Neural progenitor cell (in vitro differentiated cells): ENCODE measurements at regions not wholly inside any gene's neighbourhood (a gene's known extent, or its start where the extent isn't known, plus 50 kb on each side); places are given as distances from the start of the nearest gene placed in this dataset.
A peak's percentile ranks its signal among the peaks of the same experiment; 100 is the strongest.

ENCODE experiments used
- DNase-seq: peaks from one replicate; pipeline ENCODE4 v3.0.0-alpha.2; 2016; ENCODE audit warnings: low spot score
- H2AFZ ChIP-seq: fragments of 200-600 bp; sonication (generic); replicated peaks from 2 replicates; pipeline ENCODE4 v1.6.1; 2016; ENCODE audit warnings: antibody characterized with exemption
- H3F3A ChIP-seq: fragments of 200-600 bp; sonication (generic); 2 replicates; pipeline ENCODE4 v1.6.1; 2016; ENCODE audit warnings: antibody characterized with exemption, low read depth
- H3K27ac ChIP-seq: fragments of 200-600 bp; sonication (generic); 2 replicates; pipeline ENCODE4 v1.5.1; 2016; ENCODE audit warnings: mild to moderate bottlenecking
- H3K27me3 ChIP-seq: fragments of 200-600 bp; sonication (generic); 2 replicates; pipeline ENCODE4 v1.6.1; 2016; ENCODE audit warnings: mild to moderate bottlenecking, moderate library complexity
- H3K36me3 ChIP-seq: fragments of 200-600 bp; sonication (generic); 2 replicates; pipeline ENCODE4 v1.5.1; 2016
- H3K4me1 ChIP-seq: fragments of 200-600 bp; sonication (generic); 2 replicates; pipeline ENCODE4 v1.6.1; 2016; ENCODE audit warnings: mixed run types
- H3K4me2 ChIP-seq: fragments of 200-600 bp; sonication (generic); 2 replicates; pipeline ENCODE4 v1.6.1; 2016
- H3K4me3 ChIP-seq: fragments of 200-600 bp; sonication (generic); 2 replicates; pipeline ENCODE4 v1.5.1; 2016
- H3K79me2 ChIP-seq: fragments of 200-600 bp; sonication (generic); 2 replicates; pipeline ENCODE4 v1.6.1; 2016; ENCODE audit warnings: low read depth
- H3K9ac ChIP-seq: fragments of 200-600 bp; sonication (generic); 2 replicates; pipeline ENCODE4 v1.6.1; 2016
- H3K9me3 ChIP-seq: fragments of 200-600 bp; sonication (generic); 2 replicates; pipeline ENCODE4 v1.5.1; 2016; ENCODE audit warnings: low read depth
- H4K20me1 ChIP-seq: fragments of 200-600 bp; sonication (generic); 2 replicates; pipeline ENCODE4 v1.6.1; 2016; ENCODE audit warnings: low read depth
- H3K27ac Mint-ChIP-seq: 3 replicates; pipeline ENCODE4 v1.8.0; 2021; ENCODE audit warnings: mixed read lengths
- H3K27me3 Mint-ChIP-seq: 2 replicates; pipeline ENCODE4 v1.8.0; 2022; ENCODE audit warnings: low read depth, mild to moderate bottlenecking, inconsistent platforms, moderate library complexity, mixed read lengths; ENCODE audit not compliant: insufficient read depth
- H3K36me3 Mint-ChIP-seq: 3 replicates; pipeline ENCODE4 v1.8.0; 2021; ENCODE audit warnings: mixed read lengths
- H3K4me1 Mint-ChIP-seq: 3 replicates; pipeline ENCODE4 v1.8.0; 2021; ENCODE audit warnings: mixed read lengths
- H3K4me3 Mint-ChIP-seq: 3 replicates; pipeline ENCODE4 v1.8.0; 2021; ENCODE audit warnings: mild to moderate bottlenecking, moderate library complexity, mixed read lengths
- H3K9me3 Mint-ChIP-seq: 3 replicates; pipeline ENCODE4 v1.8.0; 2020; ENCODE audit warnings: mixed read lengths
- EZH2 ChIP-seq: fragments of 200-600 bp; sonication (generic); IDR thresholded peaks from 2 replicates; pipeline ENCODE4 v1.6.1; 2017; ENCODE audit warnings: antibody characterized with exemption, mild to moderate bottlenecking, moderate library complexity
- EZH2phosphoT487 ChIP-seq: fragments of 200-600 bp; sonication (generic); IDR thresholded peaks from 2 replicates; pipeline ENCODE4 v1.6.1; 2017; ENCODE audit warnings: antibody characterized with exemption
- TF ChIP-seq, protein P1 (sequence below): fragments of 200-600 bp; sonication (generic); IDR thresholded peaks from 2 replicates; pipeline ENCODE4 v1.5.1; 2017; ENCODE audit warnings: antibody characterized with exemption, mild to moderate bottlenecking

DNA sequence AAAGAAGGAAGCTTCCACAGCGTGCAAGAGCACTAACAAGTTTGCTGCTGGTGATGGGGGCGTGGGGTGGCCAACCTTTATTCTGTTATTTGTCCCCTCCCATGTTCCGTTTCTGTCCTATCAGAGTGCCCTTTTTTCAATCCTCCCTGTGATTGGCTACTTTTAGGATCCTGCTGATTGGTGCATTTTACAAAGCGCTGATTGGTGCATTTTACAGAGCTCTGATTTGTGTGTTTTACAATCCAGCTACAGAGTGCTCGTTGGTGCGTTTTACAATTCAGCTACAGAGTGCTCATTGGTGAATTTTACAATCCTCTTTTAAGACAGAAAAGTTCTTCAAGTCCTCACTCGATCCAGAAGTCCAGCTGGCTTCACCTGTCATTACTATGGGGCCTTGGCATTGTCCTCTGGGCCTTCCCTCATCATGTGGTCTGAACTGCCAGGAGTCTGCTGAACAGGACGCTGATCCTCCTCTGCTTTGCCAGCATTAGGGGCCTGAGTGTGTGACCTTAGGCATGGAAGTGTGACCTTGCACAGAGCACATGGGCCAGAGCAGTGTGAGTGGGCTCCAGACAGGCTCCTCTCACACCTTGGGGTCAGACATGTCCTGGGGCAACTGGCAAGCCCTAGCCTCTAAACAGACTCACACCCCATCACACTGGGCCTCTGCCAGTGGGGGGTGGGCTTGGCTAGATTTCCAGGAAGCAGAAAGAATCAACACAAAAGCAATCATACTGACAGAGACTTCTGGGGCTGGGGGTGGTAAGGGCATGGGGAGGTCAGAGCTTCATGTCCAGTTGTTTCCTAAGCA is 167.4 kb downstream of the PTPN20 start:
- Histone ChIP-seq H3F3A (no peaks in the 10 kb centered on the region), H4K20me1 (no peaks in the 10 kb centered on the region), H3K4me3 (no peak overlapping the region), H3K27ac (no peak overlapping the region), H3K36me3 (no peaks in the 10 kb centered on the region), H3K79me2 (no peaks in the 10 kb centered on the region), H3K4me2 (no peak overlapping the region), H3K9ac (no peak overlapping the region), H2AFZ (no peak overlapping the region), H3K9me3 (no peaks in the 10 kb centered on the region), H3K4me1 (no peaks in the 10 kb centered on the region), H3K27me3 (no peaks in the 10 kb centered on the region)
- H3K4me1 Mint-ChIP-seq, result peaks cover 17% of the 10 kb centered on the region
- peak overlapping the region; percentile 3 for H3K27ac Mint-ChIP-seq
- no peak for DNase-seq
- no peaks in the 10 kb centered on the region for H3K9me3 Mint-ChIP-seq
- H3K27me3 Mint-ChIP-seq, result peaks cover 12% of the 10 kb centered on the region
- H3K36me3 Mint-ChIP-seq, result no peaks in the 10 kb centered on the region
- TF ChIP-seq EZH2, result no peak
- TF ChIP-seq, protein P1, sequence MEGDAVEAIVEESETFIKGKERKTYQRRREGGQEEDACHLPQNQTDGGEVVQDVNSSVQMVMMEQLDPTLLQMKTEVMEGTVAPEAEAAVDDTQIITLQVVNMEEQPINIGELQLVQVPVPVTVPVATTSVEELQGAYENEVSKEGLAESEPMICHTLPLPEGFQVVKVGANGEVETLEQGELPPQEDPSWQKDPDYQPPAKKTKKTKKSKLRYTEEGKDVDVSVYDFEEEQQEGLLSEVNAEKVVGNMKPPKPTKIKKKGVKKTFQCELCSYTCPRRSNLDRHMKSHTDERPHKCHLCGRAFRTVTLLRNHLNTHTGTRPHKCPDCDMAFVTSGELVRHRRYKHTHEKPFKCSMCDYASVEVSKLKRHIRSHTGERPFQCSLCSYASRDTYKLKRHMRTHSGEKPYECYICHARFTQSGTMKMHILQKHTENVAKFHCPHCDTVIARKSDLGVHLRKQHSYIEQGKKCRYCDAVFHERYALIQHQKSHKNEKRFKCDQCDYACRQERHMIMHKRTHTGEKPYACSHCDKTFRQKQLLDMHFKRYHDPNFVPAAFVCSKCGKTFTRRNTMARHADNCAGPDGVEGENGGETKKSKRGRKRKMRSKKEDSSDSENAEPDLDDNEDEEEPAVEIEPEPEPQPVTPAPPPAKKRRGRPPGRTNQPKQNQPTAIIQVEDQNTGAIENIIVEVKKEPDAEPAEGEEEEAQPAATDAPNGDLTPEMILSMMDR, result no peak
- TF ChIP-seq EZH2phosphoT487, result no peak
- no peak overlapping the region for H3K4me3 Mint-ChIP-seq

DNA sequence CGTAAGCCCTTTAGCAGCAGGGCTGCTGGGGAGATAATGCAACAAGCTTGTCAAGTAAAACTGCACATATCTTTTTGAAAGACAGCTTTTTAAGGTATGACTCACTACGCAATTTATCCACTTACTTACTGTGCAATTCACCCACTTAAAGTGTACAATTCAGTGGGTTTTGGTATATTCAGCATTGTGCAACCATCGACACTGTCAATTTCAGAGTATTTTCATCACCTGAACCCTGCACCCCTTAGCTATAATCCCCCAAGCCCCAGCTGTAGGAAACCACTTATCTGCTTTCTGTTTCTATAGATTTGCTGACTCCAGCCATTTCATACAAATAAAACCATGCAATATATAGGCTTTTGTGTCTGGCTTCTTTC is 168.0 kb downstream of the PTPN20 start:
- Mint-ChIP-seq H3K36me3 (no peaks in the 10 kb centered on the region), H3K9me3 (no peaks in the 10 kb centered on the region), H3K27me3 (peaks cover 12% of the 10 kb centered on the region), H3K4me1 (peaks cover 17% of the 10 kb centered on the region), H3K4me3 (no peak overlapping the region), H3K27ac (peak overlapping the region; percentile 3)
- Histone ChIP-seq H3K27ac (no peak overlapping the region), H3K4me3 (no peak overlapping the region), H3K36me3 (no peaks in the 10 kb centered on the region), H3K4me1 (no peaks in the 10 kb centered on the region), H2AFZ (no peak overlapping the region), H3K4me2 (no peak overlapping the region), H4K20me1 (no peaks in the 10 kb centered on the region), H3K9ac (no peak overlapping the region), H3K79me2 (no peaks in the 10 kb centered on the region), H3K9me3 (no peaks in the 10 kb centered on the region), H3F3A (no peaks in the 10 kb centered on the region), H3K27me3 (no peaks in the 10 kb centered on the region)
- TF ChIP-seq EZH2 (no peak), EZH2phosphoT487 (no peak)
- TF ChIP-seq, protein P1, result no peak
- DNase-seq, result no peak

GRCh38 chr10:47081264-47081663 is 170.0 kb downstream of the PTPN20 start:
- peaks cover 12% of the 10 kb centered on the region for H3K27me3 Mint-ChIP-seq
- no peaks in the 10 kb centered on the region for H3K9me3 Mint-ChIP-seq
- no peaks in the 10 kb centered on the region for H3K36me3 ChIP-seq
- H4K20me1 ChIP-seq, result no peaks in the 10 kb centered on the region
- H3K4me1 ChIP-seq, result no peaks in the 10 kb centered on the region
- peaks cover 17% of the 10 kb centered on the region for H3K4me1 Mint-ChIP-seq
- no peak overlapping the region for H3K4me2 ChIP-seq
- no peak overlapping the region for H3K9ac ChIP-seq
- no peaks in the 10 kb centered on the region for H3K9me3 ChIP-seq
- H3K36me3 Mint-ChIP-seq, result no peaks in the 10 kb centered on the region
- H3K4me3 Mint-ChIP-seq, result no peak overlapping the region
- no peak overlapping the region for H3K27ac ChIP-seq
- no peaks in the 10 kb centered on the region for H3F3A ChIP-seq
- H3K4me3 ChIP-seq, result no peak overlapping the region
- no peaks in the 10 kb centered on the region for H3K79me2 ChIP-seq
- TF ChIP-seq EZH2phosphoT487 (no peak), EZH2 (no peak)
- TF ChIP-seq, protein P1, result no peak
- H2AFZ ChIP-seq, result no peak overlapping the region
- H3K27me3 ChIP-seq, result no peaks in the 10 kb centered on the region
- no peak for DNase-seq
- peak overlapping the region; percentile 83 for H3K27ac Mint-ChIP-seq
